Suppressor macrophage (primary cell): ENCODE measurements at regions not wholly inside any gene's neighbourhood (a gene's known extent, or its start where the extent isn't known, plus 50 kb on each side); places are given as distances from the start of the nearest gene placed in this dataset.

Source experiments
- DNase-seq, 4 experiments: peaks; one replicate each; pipeline ENCODE4 v3.0.0-alpha.2; 2020 to 2022

DNA sequence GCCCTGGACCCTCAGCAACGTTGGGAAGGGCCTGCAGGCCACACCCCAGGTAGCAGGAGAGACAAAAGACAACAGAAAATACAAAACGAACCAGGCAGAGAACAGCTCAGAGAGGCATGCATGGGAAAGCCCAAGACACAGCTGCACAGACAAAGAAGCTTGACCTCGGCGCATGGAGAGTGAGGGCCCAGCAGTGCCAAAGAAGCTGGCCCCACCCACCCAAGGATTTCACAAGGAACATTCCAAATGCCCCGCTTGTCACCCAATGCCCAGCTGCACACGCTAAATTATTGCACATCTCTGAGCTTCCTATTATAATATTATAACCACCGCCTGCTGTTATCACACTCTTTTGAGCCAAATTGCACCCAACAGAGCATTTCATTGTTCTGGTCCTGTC is 147.7 kb upstream of the TBL1X start:
- peak in 3 of 4 experiments; percentile 47 to 63 (median 59) for DNase-seq

- peak in 3 of 4 experiments; percentile 25 to 31 (median 26) for DNase-seq
These were observed 146.6 kb upstream of the TBL1X start for GRCh38 chrX:9318213-9318612.

DNA sequence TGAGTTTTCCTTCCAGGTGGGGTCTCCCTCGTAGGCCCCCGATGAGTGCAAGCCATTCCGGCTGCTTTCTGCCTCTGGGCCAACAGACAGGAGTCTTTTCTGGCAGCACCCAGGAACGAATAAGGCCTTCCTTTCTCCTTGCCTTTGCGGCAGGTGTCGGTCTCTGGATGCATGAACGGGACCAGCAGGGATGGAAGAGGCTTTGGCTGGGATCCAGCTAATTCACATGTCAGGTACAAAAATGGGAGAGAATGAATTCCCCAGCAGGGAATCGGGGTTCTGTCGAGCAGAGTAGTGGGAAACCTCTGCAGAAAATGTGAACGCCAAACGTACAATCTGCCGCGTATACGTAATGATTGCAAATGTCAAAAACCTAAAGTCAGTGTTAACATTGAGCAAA is 146.1 kb upstream of the TBL1X start:
- DNase-seq, result no peak

- DNase-seq, result no peak
These were observed 143.9 kb upstream of the TBL1X start for GRCh38 chrX:9320940-9321339.

DNA sequence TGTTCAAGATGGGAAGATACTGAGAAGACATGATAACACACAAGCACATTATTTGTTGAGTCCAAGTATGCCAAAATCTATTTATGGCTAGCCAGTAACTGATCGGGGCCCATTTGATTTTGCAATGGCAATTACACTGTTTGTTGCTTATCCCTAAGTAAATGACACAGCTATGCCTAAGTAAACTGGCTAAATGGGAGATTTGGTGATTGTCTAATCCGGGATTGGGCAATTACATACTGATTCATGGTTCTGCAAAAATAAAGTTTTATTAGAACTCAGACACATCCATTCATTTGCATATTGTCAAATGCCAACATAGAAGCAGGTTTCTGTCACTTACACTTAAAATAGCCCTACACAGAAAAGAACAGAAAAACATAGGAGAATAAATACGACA is 140.2 kb upstream of the TBL1X start:
- DNase-seq, result peak in 2 of 4 experiments; percentile 35 to 39

GRCh38 chrX:9326369-9326768 is 138.5 kb upstream of the TBL1X start:
- no peak for DNase-seq

- DNase-seq, result no peak
These were observed 137.6 kb upstream of the TBL1X start for GRCh38 chrX:9327086-9327746.

DNA sequence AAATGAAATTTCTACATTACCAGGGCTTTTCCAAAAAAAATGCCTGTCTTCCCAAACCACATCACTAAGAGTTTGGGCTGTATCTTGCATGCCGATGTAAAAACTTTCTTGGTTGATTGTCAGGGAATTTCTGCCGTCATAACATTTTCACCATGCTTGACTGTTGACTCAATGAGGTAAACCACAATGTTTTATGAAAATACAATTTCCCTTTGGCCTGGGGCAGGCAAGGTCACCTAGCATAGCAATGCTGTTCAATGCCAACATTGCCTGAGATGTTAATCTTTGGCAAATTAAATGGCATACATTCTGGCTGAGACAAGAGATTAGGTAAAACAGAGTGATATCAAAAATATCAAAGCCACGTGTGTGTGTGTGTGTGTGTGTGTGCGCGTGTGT is 137.1 kb upstream of the TBL1X start:
- DNase-seq, result no peak

- no peak for DNase-seq
These were observed 135.8 kb upstream of the TBL1X start for GRCh38 chrX:9329056-9329455.

DNA sequence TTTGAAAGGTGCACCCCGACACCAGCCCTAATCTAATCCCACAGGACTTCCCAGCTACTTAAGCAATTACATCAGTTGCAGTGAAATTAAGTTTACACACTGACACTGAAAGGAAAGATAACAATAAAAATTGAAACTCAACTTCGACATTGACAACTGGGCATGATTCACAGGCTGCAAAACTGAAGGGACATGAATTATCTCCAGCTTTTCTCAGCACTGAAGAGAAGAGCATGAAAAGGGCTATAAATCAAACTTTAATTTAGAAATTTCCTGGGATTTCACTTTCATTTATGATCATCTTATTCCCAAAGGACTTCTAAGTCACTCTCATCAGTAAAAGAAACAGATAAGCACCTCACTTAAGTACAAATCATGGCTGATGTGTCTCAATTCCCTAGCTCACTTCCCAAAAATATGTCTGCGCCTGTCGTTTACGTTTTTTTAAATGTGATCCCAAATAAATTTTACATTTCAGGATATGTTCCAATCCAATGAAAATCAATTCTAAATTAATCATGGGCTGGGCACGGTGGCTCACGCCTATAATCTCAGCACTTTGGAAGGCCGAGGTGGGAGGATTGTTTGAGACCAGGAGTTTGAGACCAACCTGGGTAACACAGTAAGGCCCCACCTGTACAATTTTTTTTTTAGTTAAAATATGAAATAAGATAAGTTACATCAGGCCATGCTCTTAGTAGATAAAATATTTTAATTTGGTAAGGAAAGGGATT is 134.4 kb upstream of the TBL1X start:
- no peak for DNase-seq

DNA sequence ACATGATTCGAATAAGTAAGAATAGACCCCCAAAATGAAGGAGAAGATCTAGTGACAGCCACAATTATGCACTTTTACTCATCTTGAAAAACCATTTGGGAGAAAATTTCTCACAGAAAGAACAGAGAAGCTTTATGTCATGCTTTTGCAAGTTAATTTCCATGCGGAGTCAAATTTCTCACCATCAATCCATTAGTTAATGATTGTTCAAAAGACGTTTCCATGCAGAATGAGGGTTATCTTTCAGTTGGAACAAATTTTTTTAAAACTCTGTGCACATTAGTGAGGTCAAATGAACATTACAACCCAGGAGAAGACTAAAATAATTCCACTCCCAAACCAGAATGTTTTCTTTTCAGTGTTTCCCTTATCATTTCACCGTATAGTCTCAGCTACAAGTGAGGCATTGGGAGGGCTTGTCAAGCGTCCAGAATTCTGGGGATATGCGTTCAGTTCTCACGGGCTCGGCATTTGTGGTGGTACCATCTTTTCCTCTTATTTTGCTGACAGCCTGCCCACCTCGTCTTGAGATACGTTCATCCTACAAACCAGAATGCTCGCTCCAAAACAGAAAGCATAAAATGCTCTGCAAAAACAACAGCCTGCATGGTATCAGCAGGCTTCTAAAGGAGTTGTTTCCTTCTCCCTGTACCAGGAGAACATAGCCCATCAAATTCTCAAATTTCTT is 130.8 kb upstream of the TBL1X start:
- DNase-seq, result no peak

DNA sequence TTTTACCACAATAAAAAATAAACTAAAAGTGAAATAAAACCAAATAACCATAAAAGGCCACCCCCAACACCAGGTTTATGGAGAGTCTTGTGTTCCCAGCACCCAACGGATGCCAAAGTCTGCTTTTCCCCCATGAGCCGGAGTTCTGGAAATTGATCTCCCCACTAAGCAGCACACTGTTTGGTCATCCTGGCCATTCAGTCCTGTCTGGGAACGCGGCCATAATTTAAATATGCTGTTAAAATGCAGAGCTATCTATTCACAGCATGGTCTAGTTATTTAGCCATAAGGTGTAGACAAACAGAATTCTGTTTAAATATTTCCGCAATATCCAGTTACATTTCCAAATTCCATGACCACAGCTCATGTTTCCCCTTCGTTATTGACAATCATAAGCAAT is 129.6 kb upstream of the TBL1X start:
- no peak for DNase-seq

GRCh38 chrX:9336456-9336855 is 128.4 kb upstream of the TBL1X start:
- peak in 3 of 4 experiments; percentile 28 to 50 (median 29) for DNase-seq

DNA sequence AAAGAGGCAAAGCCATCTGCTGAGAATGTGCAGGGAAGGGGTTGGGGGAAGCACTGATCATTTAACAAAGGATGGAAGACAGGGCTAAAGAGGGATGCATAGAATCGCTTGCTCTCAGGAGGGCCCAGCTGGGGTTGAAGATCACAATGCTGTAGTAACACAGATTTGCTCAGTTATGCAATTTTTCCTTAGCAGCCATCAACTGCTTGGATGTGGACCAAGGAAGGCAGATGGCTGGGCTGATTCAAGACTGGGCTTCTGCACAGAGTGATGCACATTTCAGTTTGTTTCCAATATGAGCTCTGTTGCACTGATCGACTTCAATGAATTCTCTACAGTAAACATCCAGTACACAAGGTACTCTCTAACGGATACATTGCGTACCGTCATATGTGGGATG is 127.8 kb upstream of the TBL1X start:
- DNase-seq, result no peak

- DNase-seq, result no peak
These were observed 125.9 kb upstream of the TBL1X start for GRCh38 chrX:9338986-9339385.

DNA sequence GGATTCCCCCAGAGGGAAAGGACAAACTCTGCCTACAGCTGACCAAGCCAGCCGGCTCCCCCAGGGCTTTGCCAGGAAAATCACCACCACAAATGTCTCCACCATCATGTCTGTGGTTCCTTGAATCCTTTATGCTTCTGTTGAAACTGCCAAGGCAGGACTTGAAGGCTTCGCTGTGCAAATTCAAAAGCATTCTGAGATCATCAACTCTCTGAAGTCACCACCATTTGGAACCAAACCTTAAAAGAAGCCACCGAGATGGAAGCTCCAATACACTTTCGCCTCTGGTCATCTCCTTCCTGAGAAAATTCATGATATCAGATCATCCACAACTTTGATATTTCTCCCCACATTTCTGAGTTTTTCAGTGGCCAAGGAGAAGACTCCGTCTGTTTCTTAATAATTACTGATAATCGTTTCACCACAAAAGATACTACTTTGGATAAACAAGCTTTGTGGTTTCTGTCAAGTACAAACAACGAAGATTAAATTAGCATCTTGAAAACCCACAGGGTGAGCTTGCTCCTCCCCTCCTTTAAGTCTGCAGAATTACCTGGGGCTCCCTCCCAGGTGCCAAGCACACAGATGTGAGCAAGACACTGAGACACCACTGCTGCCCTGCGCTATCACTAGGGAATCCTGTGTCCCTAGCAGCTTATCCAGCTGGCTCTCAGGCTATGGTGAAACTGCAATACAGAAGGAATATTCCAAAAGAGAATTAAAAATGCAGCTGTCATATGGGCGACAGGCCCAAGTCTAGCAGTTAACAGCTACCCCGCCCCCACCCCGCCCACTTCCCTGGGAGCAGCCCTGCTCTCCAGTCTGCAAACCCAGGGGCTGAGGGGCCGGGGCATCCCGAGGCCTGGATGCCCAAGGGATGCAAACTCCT is 125.0 kb upstream of the TBL1X start:
- no peak for DNase-seq

DNA sequence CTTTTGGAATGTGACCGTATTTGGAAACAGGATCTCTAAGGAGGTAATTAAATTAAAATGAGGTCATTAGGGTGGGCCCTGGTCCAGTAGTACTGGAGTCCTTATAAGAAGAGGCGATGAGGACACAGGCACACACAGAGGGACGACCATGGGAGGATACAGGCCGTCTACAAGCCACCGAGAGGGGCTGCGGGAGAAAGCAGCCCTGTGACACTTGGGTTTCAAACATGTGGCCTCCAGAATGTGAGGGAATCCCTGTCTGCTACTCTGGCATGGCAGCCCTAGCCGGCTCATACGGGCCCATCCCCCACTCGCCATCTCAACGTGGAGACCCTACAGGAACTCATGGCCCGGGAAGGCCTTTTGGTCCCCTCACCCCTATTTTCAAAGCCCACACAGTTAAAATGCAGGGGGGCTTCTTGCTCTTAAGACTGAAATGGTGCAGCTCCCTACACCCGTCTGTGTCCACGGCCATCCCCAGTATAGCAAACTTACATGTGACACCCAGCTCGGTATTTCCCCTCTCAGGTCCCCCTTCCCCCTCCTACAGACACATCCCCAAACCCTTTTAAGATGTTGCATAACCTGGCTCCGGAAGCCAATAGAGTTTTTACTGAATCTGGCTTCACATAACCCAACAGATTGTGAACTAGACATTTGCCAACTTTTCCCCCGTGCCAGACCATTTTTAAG is 124.1 kb upstream of the TBL1X start:
- DNase-seq, result peak; percentile 34 to 76 (median 66)

DNA sequence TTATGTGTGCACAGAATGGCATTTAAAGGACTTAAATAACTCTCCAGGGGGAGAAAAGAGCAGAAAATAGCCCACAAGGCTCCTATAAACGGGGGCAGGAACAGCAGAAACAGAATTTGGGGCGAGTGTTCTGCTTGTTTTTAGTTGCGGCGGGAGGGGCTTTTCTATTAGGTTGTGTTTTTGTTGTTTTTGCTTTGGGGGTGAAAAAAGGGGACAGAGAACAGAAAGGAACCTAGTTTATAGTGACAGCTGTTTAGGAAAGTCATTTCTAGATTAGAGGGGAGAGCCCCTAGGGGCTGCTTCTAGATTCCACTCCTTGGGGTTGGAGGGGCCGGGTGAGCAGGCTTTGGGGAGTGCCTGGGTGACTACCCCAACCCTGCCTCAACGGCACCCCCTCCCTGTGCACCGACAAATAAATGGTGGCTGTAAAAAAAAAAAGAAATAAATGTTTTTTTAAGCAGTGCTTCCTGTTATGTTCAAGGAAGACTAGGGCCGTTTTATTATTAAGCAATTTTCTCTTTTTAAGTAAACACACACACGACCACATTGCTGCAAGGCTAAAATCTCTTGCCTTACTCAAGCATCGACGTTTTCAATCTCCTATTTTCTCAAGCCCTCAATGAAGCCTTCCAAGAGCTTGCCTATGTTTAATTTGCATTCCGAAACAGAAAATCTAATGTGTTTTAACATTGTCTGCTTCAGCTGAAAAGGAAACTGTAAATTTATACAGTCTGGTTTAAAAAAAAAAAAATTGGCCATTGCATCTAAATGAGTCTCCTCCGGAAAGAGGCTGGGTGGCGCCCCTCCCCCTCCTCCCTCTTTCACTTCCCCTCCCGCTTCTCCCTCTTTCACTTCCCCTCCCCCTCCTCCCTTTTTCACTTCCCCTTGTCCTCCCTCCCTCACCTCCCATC is 123.3 kb upstream of the TBL1X start:
- DNase-seq, result peak; percentile 57 to 87 (median 79)

DNA sequence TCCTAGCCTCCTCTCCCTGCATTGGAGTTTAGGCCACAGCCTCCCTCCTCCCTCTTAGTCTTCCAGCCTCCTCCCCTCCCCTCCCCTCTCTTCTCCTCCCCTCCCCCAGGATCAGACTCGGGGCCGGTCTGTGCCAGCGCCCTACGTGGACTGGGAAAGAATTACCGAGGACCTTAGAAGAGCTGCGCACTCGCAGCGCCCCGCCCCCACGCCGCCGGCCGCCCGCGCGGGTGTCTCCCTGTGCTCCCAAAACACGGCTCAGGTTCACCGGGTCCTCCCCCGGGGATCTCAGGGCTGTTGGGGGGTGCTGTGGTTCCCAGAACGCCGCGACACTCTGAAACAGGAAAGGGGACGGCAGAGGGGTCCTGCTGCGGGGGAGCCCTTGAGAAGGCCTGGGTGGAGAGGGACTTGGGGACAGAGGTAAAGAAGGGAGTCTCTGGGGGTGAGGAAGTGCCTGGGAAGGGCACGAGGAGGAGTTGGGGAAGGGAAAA is 122.3 kb upstream of the TBL1X start:
- DNase-seq, result peak; percentile 67 to 86 (median 80)

DNA sequence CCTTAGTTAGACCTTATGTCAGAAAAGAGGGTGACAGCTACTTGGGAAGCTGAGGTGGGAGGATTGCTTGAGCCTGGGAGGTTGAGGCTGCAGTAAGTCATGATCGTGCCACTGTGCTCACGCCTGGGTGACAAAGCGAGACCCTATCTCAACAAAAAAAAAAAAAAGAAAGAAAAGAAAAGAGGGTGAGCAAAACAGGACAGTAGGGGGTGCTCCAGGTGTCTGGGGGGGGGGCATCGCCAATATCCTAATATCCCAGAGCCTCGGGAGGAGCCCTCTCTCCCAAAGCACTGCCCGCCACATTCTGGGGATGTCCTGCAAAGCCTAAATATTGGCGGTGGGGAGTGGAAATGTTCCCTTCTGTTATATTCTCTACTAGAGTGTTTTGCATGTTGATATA is 120.9 kb upstream of the TBL1X start:
- DNase-seq, result no peak

DNA sequence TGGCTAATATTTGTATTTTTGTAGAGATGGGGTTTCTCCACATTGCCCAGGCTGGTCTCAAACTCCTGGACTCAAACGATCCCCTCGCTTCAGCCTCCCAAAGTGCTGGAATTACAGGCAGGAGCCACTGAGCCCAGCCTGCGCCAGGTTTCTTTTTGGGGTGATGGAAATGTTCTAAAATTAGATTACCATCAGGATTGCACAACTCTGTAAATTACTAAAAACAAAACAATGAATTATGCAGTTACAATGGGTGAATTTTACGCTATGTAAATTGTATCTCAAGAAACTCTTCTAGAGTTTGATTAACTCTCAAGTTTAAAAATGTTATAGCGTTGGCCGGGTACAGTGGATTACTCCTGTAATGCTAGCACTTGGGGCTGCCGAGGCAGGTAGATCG is 118.9 kb upstream of the TBL1X start:
- no peak for DNase-seq
